DMS153 treated with DMSO at 0.1 percent for 48 hours (cell line): ENCODE measurements at regions not wholly inside any gene's neighbourhood (a gene's known extent, or its start where the extent isn't known, plus 50 kb on each side); places are given as distances from the start of the nearest gene placed in this dataset.

ENCODE experiments used
- DNase-seq: peaks from one replicate; lab custom pipeline; 2025; ENCODE audit not compliant: unreplicated experiment; lab: John Stamatoyannopoulos, UW

- no peak for DNase-seq
Measured at GRCh38 chr5:89946508-89946907, 463.0 kb downstream of the CETN3 start.

- no peak for DNase-seq
Measured at GRCh38 chr5:89942171-89942570, 467.4 kb downstream of the CETN3 start.

- no peak for DNase-seq
Measured at GRCh38 chr5:89936576-89936975, 473.0 kb downstream of the CETN3 start.

- DNase-seq, result no peak
Measured at GRCh38 chr5:89934069-89934468, 475.5 kb downstream of the CETN3 start.

- no peak for DNase-seq
Measured at GRCh38 chr5:89932771-89933181, 476.8 kb downstream of the CETN3 start.

- DNase-seq, result no peak
Measured at GRCh38 chr5:89930591-89931392, 478.8 kb downstream of the CETN3 start.

GRCh38 chr5:89929834-89930233, 479.7 kb downstream of the CETN3 start:
- no peak for DNase-seq

GRCh38 chr5:89929173-89929572, 480.4 kb downstream of the CETN3 start:
- no peak for DNase-seq

- DNase-seq, result no peak
Measured at GRCh38 chr5:89922161-89922560, 487.4 kb downstream of the CETN3 start.

- DNase-seq, result no peak
Measured at GRCh38 chr5:89917112-89917511, 492.4 kb downstream of the CETN3 start.

GRCh38 chr5:89916131-89916530, 493.4 kb downstream of the CETN3 start:
- DNase-seq, result no peak

- DNase-seq, result no peak
Measured at GRCh38 chr5:89908876-89909275, 500.7 kb downstream of the CETN3 start.

- DNase-seq, result no peak
Measured at GRCh38 chr5:89904442-89904841, 505.1 kb downstream of the CETN3 start.

GRCh38 chr5:89901983-89902382, 507.6 kb downstream of the CETN3 start:
- DNase-seq, result no peak

GRCh38 chr5:89901346-89901745, 508.2 kb downstream of the CETN3 start:
- no peak for DNase-seq

- DNase-seq, result no peak
Measured at GRCh38 chr5:89900346-89900745, 509.2 kb downstream of the CETN3 start.

- DNase-seq, result no peak
Measured at GRCh38 chr5:89899559-89899958, 510.0 kb downstream of the CETN3 start.

- DNase-seq, result no peak
Measured at GRCh38 chr5:89893546-89893945, 516.0 kb downstream of the CETN3 start.

- no peak for DNase-seq
Measured at GRCh38 chr5:89885670-89886069, 523.9 kb downstream of the CETN3 start.

- no peak for DNase-seq
Measured at GRCh38 chr5:89883967-89884366, 525.6 kb downstream of the CETN3 start.

- no peak for DNase-seq
Measured at GRCh38 chr5:89878140-89879132, 531.1 kb downstream of the CETN3 start.

GRCh38 chr5:89871906-89872305, 537.6 kb downstream of the CETN3 start:
- no peak for DNase-seq
